Putamen (tissue), 1 donor: ENCODE measurements at regions not wholly inside any gene's neighbourhood (a gene's known extent, or its start where the extent isn't known, plus 50 kb on each side); places are given as distances from the start of the nearest gene placed in this dataset.
"Not testable (repeated sequence)": the region's sequence is repeated elsewhere in the genome, so short reads cannot be mapped to it uniquely, and the experiment has no call there.

Experiments used
- DNase-seq: peaks from one replicate; pipeline ENCODE4 v3.0.0-alpha.2; 2016; ENCODE audit warnings: low spot score

GRCh38 chr18:39208729-39209128 is 1643.1 kb upstream of the CELF4 start:
- no peak for DNase-seq

DNA sequence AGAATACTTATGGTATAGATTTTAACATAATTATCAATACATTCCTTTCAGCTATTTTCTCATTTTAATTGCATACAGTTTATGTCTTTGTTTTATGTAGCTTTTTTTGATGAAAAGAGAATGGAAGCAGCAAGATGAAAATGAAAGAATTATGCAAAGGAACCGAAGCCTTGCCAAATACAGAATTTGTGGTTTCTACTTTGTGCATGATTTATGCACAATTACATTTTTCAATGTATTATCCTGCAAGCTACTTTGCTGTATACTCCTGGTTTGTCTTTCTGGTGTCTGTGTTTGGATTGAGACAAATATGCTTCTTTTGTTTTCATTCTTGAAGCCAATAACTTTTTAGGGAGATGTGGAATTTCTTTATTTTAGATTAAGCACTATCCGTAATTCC is 1642.6 kb upstream of the CELF4 start:
- DNase-seq, result no peak

GRCh38 chr18:39206398-39207103 is 1641.0 kb upstream of the CELF4 start:
- not testable (repeated sequence) for DNase-seq

GRCh38 chr18:39205565-39206195 is 1640.1 kb upstream of the CELF4 start:
- no peak for DNase-seq

- no peak for DNase-seq
These were observed 1634.6 kb upstream of the CELF4 start for GRCh38 chr18:39200153-39200552.

- DNase-seq, result no peak
These were observed 1633.7 kb upstream of the CELF4 start for GRCh38 chr18:39199231-39199855.

GRCh38 chr18:39198376-39198775 is 1632.8 kb upstream of the CELF4 start:
- DNase-seq, result peak; percentile 46

- no peak for DNase-seq
These were observed 1626.3 kb upstream of the CELF4 start for GRCh38 chr18:39191931-39192330.

- no peak for DNase-seq
These were observed 1625.5 kb upstream of the CELF4 start for GRCh38 chr18:39191058-39191457.

- no peak for DNase-seq
These were observed 1624.9 kb upstream of the CELF4 start for GRCh38 chr18:39190508-39190907.

DNA sequence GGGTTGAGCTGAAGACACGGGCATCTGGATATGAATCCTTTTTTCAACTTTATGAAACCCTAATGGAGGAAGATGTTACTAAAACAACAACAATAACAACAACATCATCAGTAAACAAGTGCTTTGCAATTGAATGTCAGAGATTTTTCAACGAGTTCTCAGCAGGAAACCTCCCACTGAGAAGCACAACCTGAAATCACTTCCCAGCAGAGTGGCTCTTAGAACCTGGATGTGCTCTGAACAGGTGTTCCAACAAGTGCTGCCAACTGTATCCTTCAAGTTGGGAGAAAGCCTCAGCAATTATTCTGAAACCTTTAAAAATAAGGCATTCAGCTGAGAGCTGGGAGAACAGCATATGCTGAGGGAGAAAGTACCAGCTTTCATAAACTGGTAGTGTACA is 1622.7 kb upstream of the CELF4 start:
- DNase-seq, result no peak

DNA sequence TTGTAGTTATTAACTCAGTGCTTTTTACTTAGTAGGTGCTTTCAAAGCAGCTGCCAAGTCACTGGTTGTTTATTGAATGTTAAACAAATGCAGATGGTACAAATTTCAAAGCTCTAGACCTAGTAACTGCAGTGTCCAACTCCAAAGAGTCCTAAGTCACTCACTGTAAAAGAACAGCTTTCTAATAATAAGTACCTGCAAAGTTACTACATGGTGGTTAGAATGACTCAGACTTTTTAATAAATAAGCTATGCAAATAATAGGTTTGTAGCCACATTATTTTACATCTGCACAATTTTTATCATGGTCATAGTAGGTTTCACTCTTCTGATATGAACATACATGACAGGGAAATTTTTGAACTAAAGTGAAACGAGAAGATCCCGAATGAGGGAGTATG is 1620.4 kb upstream of the CELF4 start:
- DNase-seq, result no peak

GRCh38 chr18:39184176-39184575 is 1618.6 kb upstream of the CELF4 start:
- no peak for DNase-seq

DNA sequence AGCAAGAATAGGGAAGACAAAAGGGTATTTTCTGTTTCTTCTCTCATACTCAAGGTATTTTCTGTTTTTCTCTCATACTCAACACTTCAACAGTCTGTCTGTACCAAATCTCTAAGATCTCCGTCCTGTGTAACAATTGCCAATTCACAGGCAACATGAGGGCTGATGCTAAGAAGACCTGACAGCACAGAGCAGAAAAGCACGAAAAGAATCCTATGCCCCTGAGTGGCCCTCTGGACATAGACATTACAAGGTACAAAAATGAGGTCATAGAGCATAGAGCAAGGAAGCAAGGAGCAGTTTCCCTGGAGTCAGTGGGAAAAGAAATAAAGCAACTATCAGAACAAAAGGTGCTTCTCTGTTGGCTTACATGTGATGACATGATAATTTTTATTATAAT is 1612.6 kb upstream of the CELF4 start:
- DNase-seq, result no peak

- no peak for DNase-seq
These were observed 1607.3 kb upstream of the CELF4 start for GRCh38 chr18:39172695-39173421.

DNA sequence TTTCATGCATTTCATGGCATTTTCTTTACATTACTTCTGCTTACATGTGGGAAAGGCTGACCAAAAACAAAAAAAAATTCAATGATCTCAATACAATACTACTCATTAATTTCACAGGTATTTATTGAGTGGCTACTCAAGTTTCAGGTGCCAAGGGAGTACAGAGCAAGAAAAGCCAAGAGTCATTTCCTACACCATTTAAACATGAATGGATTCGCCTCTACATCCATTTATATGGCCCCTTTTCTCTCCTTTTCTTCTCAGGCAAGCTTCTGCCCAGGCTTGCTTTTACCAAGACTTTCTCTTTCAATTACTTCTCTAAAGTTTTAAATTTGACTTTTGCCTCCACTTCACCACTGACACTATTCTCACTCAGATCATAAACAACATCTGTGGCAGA is 1603.1 kb upstream of the CELF4 start:
- DNase-seq, result no peak

GRCh38 chr18:39167990-39168389 is 1602.4 kb upstream of the CELF4 start:
- DNase-seq, result no peak

GRCh38 chr18:39166776-39167175 is 1601.2 kb upstream of the CELF4 start:
- no peak for DNase-seq

GRCh38 chr18:39162013-39162827 is 1596.6 kb upstream of the CELF4 start:
- DNase-seq, result no peak

- DNase-seq, result no peak
These were observed 1583.7 kb upstream of the CELF4 start for GRCh38 chr18:39149211-39149806.

DNA sequence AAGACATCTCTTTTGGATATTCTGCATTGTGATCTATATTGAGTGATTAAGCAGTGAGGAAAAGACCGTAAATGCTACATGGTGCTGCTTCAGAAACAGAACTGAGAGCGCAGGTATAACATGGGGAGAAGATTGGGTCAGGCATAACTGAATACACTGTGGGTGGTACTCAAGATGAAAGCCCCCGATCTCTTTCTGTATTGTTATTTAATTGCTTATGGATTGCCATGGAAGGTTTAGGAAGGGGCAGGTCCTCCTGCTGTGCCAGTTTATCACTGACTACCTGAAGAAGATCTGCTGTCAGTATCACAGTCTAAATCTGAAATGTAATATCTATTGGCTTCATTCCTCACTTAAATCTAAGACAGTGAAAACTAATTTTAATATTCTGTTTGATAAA is 1568.7 kb upstream of the CELF4 start:
- no peak for DNase-seq

DNA sequence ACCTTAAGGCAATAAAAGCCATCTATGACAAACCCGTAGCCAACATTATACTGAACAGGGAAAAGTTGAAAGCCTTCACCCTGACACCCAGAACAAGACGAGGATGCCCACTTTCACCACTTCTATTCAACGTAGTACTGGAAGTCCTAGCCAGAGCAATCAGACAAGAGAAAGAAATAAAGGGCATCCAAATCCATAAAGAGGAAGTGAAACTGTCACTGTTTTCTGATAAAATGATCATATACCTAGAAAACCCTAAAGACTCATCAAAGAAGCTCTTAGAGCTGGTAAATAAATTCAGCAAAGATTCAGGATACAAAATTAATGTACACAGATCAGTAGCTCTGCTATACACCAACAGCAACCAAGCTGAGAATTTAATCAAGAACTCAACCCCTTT is 1561.9 kb upstream of the CELF4 start:
- DNase-seq, result not testable (repeated sequence)
